ENCODE measurements at regions not wholly inside any gene's neighbourhood (a gene's known extent, or its start where the extent isn't known, plus 50 kb on each side); places are given as distances from the start of the nearest gene placed in this dataset.

- TF ChIP-seq YY1 (IDR thresholded peaks at IDR 0.05; ENCODE audit: insufficient read depth, insufficient read length) (no peak), ZNF274 (IDR thresholded peaks at IDR 0.05; ENCODE audit: low read depth, low read length) (no peak)
Measured at GRCh38 chr7:109127145-109127544, 557.5 kb downstream of the DNAJB9 start.
